ENCODE measurements at regions not wholly inside any gene's neighbourhood (a gene's known extent, or its start where the extent isn't known, plus 50 kb on each side); places are given as distances from the start of the nearest gene placed in this dataset.
"Not testable (repeated sequence)": the region's sequence is repeated elsewhere in the genome, so short reads cannot be mapped to it uniquely, and the experiment has no call there.

GRCh38 chr10:124164264-124164663 is 70.9 kb upstream of the CHST15 start:
- DNase-seq (ENCODE audit: low spot score), result peak; percentile 46

GRCh38 chr10:124162774-124163354 is 69.5 kb upstream of the CHST15 start:
- DNase-seq (ENCODE audit: low spot score), result no peak

GRCh38 chr10:124162136-124162535 is 68.7 kb upstream of the CHST15 start:
- DNase-seq (ENCODE audit: low spot score), result no peak

- DNase-seq (ENCODE audit: low spot score), result no peak
Observed at GRCh38 chr10:124161601-124162000, 68.2 kb upstream of the CHST15 start.

GRCh38 chr10:124160943-124161582 is 67.7 kb upstream of the CHST15 start:
- DNase-seq (ENCODE audit: low spot score), result no peak

- no peak for DNase-seq (ENCODE audit: low spot score)
Observed at GRCh38 chr10:124160176-124160575, 66.8 kb upstream of the CHST15 start.

GRCh38 chr10:124159153-124159552 is 65.8 kb upstream of the CHST15 start:
- DNase-seq (ENCODE audit: low spot score), result no peak

- DNase-seq (ENCODE audit: low spot score), result no peak
Observed at GRCh38 chr10:124158592-124158991, 65.2 kb upstream of the CHST15 start.

- peak; percentile 50 for DNase-seq (ENCODE audit: low spot score)
Observed at GRCh38 chr10:124157271-124157681, 63.9 kb upstream of the CHST15 start.

- DNase-seq (ENCODE audit: low spot score), result no peak
Observed at GRCh38 chr10:124156524-124157260, 63.3 kb upstream of the CHST15 start.

- DNase-seq (ENCODE audit: low spot score), result peak; percentile 59
Observed at GRCh38 chr10:124155781-124156435, 62.5 kb upstream of the CHST15 start.

- peak; percentile 87 for DNase-seq (ENCODE audit: low spot score)
Observed at GRCh38 chr10:124153023-124153826, 59.8 kb upstream of the CHST15 start.

GRCh38 chr10:124152139-124153022 is 59.0 kb upstream of the CHST15 start:
- DNase-seq (ENCODE audit: low spot score), result peak; percentile 89

- no peak for DNase-seq (ENCODE audit: low spot score)
Observed at GRCh38 chr10:124151466-124152095, 58.2 kb upstream of the CHST15 start.

- no peak for DNase-seq (ENCODE audit: low spot score)
Observed at GRCh38 chr10:124150807-124151417, 57.5 kb upstream of the CHST15 start.

- no peak for DNase-seq (ENCODE audit: low spot score)
Observed at GRCh38 chr10:124150189-124150806, 56.9 kb upstream of the CHST15 start.

GRCh38 chr10:124149189-124150042 is 56.0 kb upstream of the CHST15 start:
- DNase-seq (ENCODE audit: low spot score), result no peak

- not testable (repeated sequence) for DNase-seq (ENCODE audit: low spot score)
Observed at GRCh38 chr10:124148509-124149188, 55.3 kb upstream of the CHST15 start.
